Loucy (cell line): ENCODE measurements at regions not wholly inside any gene's neighbourhood (a gene's known extent, or its start where the extent isn't known, plus 50 kb on each side); places are given as distances from the start of the nearest gene placed in this dataset.

Experiments used
- CTCF ChIP-seq: fragments of 200-600 bp; sonication (generic); conservative IDR thresholded peaks from 2 replicates; pipeline ENCODE4 v1.5.1; 2014; ENCODE audit warnings: mild to moderate bottlenecking, antibody characterized with exemption, low read length
- EZH2phosphoT487 ChIP-seq: fragments of 200-600 bp; IDR thresholded peaks from 2 replicates; pipeline ENCODE4 v1.6.1; 2018; ENCODE audit warnings: antibody characterized with exemption, mild to moderate bottlenecking, moderate library complexity, borderline replicate concordance

- TF ChIP-seq CTCF (no peak), EZH2phosphoT487 (no peak)
Measured at GRCh38 chr5:114977979-114978573, 191.6 kb downstream of the TRIM36 start.
